Thyroid gland (tissue), 4 donors: ENCODE measurements at regions not wholly inside any gene's neighbourhood (a gene's known extent, or its start where the extent isn't known, plus 50 kb on each side); places are given as distances from the start of the nearest gene placed in this dataset.

Experiments used
- CTCF ChIP-seq, 6 experiments: fragments of 200-600 bp in 3 of 6; fragments of 450-650 bp in 3 of 6; sonication (generic) in 3 of 6; IDR thresholded peaks; one replicate each; pipeline ENCODE4 v1.5.1; 2016 to 2019; ENCODE audit warnings: antibody characterized with exemption in 6 of 6, mild to moderate bottlenecking in 2 of 6, inconsistent platforms in 1 of 6, moderate library complexity in 1 of 6
- POLR2A ChIP-seq, 2 donors: fragments of 450-650 bp; IDR thresholded peaks; one replicate each; pipeline ENCODE4 v1.6.1; 2017; ENCODE audit warnings: antibody characterized with exemption in 2 of 2, mild to moderate bottlenecking in 2 of 2, moderate library complexity in 1 of 2

GRCh38 chr5:62773460-62773859 is 194.8 kb downstream of the LRRC70 start:
- TF ChIP-seq CTCF (IDR thresholded peaks at IDR 0.05): no peak
- no peak for TF ChIP-seq POLR2A (IDR thresholded peaks at IDR 0.05)
